ENCODE measurements at regions not wholly inside any gene's neighbourhood (a gene's known extent, or its start where the extent isn't known, plus 50 kb on each side); places are given as distances from the start of the nearest gene placed in this dataset.

- no peak for TF ChIP-seq POLR2A (IDR thresholded peaks at IDR 0.05)
- TF ChIP-seq, protein P1, sequence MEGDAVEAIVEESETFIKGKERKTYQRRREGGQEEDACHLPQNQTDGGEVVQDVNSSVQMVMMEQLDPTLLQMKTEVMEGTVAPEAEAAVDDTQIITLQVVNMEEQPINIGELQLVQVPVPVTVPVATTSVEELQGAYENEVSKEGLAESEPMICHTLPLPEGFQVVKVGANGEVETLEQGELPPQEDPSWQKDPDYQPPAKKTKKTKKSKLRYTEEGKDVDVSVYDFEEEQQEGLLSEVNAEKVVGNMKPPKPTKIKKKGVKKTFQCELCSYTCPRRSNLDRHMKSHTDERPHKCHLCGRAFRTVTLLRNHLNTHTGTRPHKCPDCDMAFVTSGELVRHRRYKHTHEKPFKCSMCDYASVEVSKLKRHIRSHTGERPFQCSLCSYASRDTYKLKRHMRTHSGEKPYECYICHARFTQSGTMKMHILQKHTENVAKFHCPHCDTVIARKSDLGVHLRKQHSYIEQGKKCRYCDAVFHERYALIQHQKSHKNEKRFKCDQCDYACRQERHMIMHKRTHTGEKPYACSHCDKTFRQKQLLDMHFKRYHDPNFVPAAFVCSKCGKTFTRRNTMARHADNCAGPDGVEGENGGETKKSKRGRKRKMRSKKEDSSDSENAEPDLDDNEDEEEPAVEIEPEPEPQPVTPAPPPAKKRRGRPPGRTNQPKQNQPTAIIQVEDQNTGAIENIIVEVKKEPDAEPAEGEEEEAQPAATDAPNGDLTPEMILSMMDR (IDR thresholded peaks at IDR 0.05) = no peak
Measured at GRCh38 chr4:30818541-30818940, 98.4 kb downstream of the PCDH7 start.
